ENCODE measurements at regions not wholly inside any gene's neighbourhood (a gene's known extent, or its start where the extent isn't known, plus 50 kb on each side); places are given as distances from the start of the nearest gene placed in this dataset.

- no peaks in the 10 kb centered on the region for H4K20me1 ChIP-seq (replicated peaks; ENCODE audit: control insufficient read depth, extremely low read depth, insufficient read depth, low read length)
- no TSS peak for BruUV-seq (replicated peaks)
- dilution Hi-C loops (cut with MboI; ENCODE audit: extremely low pct_ligation_motif_present, low sequenced_read_pairs) (no loop called here), intact Hi-C loops (cut with micrococcal nuclease) (no loop called here)
- H3K4me3 ChIP-seq (replicated peaks in 1 of 3; ENCODE audit: insufficient read depth in 1 of 3, low read depth in 1 of 3, low read length in 3 of 3), result no peak overlapping the region
- H3K27ac ChIP-seq (ENCODE audit: insufficient read depth, low read depth, low read length), result no peak overlapping the region
- H3K9me3 ChIP-seq (replicated peaks; ENCODE audit: control insufficient read depth, insufficient read depth, low read length), result no peaks in the 10 kb centered on the region
- H3K4me2 ChIP-seq (ENCODE audit: insufficient read depth, low read length), result no peak overlapping the region
- H3K9me1 ChIP-seq (replicated peaks; ENCODE audit: control insufficient read depth, extremely low read depth, insufficient read depth, low read length), result no peaks in the 10 kb centered on the region
- no peaks in the 10 kb centered on the region for H3K79me2 ChIP-seq (ENCODE audit: control insufficient read depth, insufficient read depth, low read length)
- H2AFZ ChIP-seq (ENCODE audit: low read depth, low read length), result no peak overlapping the region
- no peak overlapping the region for H3K9ac ChIP-seq (replicated peaks; ENCODE audit: extremely low read depth, insufficient read depth, low read length)
- no peaks in the 10 kb centered on the region for H3K36me3 ChIP-seq (ENCODE audit: control insufficient read depth in 2 of 2, extremely low read depth in 1 of 2, insufficient read depth in 2 of 2, low read length in 2 of 2)
- TF ChIP-seq MYC (IDR thresholded peaks at IDR 0.05; ENCODE audit: low read depth, low read length) (no peak), MAX (IDR thresholded peaks at IDR 0.05; ENCODE audit: insufficient read depth, insufficient read length) (no peak), CTCF (IDR thresholded peaks at IDR 0.05; ENCODE audit: extremely low read depth in 1 of 2, insufficient read depth in 1 of 2, low read depth in 1 of 2, low read length in 2 of 2) (no peak), JUN (IDR thresholded peaks at IDR 0.05; ENCODE audit: borderline replicate concordance, insufficient read depth, insufficient read length, low read depth) (no peak), POLR2A (IDR thresholded peaks at IDR 0.05; ENCODE audit: low read depth, low read length) (no peak), GATA2 (IDR thresholded peaks at IDR 0.05; ENCODE audit: insufficient read depth, insufficient read length, low read depth, low read length) (no peak), POLR2AphosphoS5 (IDR thresholded peaks at IDR 0.05; ENCODE audit: insufficient read depth, low read depth, low read length) (no peak), FOS (IDR thresholded peaks at IDR 0.05; ENCODE audit: borderline replicate concordance, insufficient read depth, low read length) (no peak), EZH2 (IDR thresholded peaks at IDR 0.05; ENCODE audit: borderline replicate concordance, low read depth, low read length, severe bottlenecking) (no peak)
- no peaks in the 10 kb centered on the region for H3K27me3 ChIP-seq (ENCODE audit: control insufficient read depth in 2 of 2, insufficient read depth in 2 of 2, low read length in 2 of 2)
- H3K4me1 ChIP-seq (ENCODE audit: control insufficient read depth, extremely low read depth, insufficient read depth, low read length), result no peaks in the 10 kb centered on the region
- POLR2A ChIA-PET, result no interaction called here
- CTCF ChIA-PET, result no interaction called here
- DNase-seq (ENCODE audit: low read depth, low spot score) (no peak), FAIRE-seq (no peak)
Observed at GRCh38 chr13:66014771-66015170, 1215.4 kb downstream of the PCDH9 start.

All from endothelial cell of umbilical vein (primary cell).